OCI-LY7 (cell line): ENCODE measurements at regions not wholly inside any gene's neighbourhood (a gene's known extent, or its start where the extent isn't known, plus 50 kb on each side); places are given as distances from the start of the nearest gene placed in this dataset.

Experiments used
- BruUV-seq: library from RNA; stranded (reverse); fragments of 400-500 nt; replicated peaks from 2 replicates; lab custom pipeline; 2021; lab: Mats Ljungman, UMichigan
- CTCF ChIA-PET: fragments of 300-600 bp; sonication (Branson Sonifier 250); formaldehyde crosslinking; loops from one replicate; lab custom pipeline; 2022; ENCODE audit warnings: antibody characterized with exemption; ENCODE audit not compliant: unreplicated experiment; lab: Charles Lee
- POLR2A ChIA-PET: fragments of 300-600 bp; sonication (Branson Sonifier 250); formaldehyde crosslinking; loops from one replicate; lab custom pipeline; 2022; ENCODE audit warnings: antibody characterized with exemption; lab: Charles Lee
- DNase-seq: peaks from one replicate; pipeline ENCODE4 v3.0.0-alpha.2; 2015; ENCODE audit warnings: low spot score
- H2AFZ ChIP-seq: fragments of 200-600 bp; sonication (generic), shearing (Covaris generic); 2 replicates; pipeline ENCODE4 v1.6.1; 2014; ENCODE audit warnings: mild to moderate bottlenecking, antibody characterized with exemption, low read length, moderate library complexity
- H3K27ac ChIP-seq: fragments of 200-600 bp; sonication (generic); 2 replicates; pipeline ENCODE4 v1.5.1; 2014; ENCODE audit warnings: mixed run types, low read depth, mild to moderate bottlenecking, moderate library complexity, low read length, inconsistent platforms; ENCODE audit not compliant: poor library complexity, severe bottlenecking
- H3K36me3 ChIP-seq: fragments of 200-600 bp; sonication (generic); 2 replicates; pipeline ENCODE4 v1.6.1; 2014; ENCODE audit warnings: mild to moderate bottlenecking, antibody characterized with exemption, low read length, moderate library complexity, mixed read lengths; ENCODE audit not compliant: insufficient read depth
- H3K4me1 ChIP-seq: fragments of 200-600 bp; sonication (generic); 2 replicates; pipeline ENCODE4 v1.5.1; 2014; ENCODE audit warnings: mild to moderate bottlenecking, low read length; ENCODE audit not compliant: insufficient read depth, poor library complexity, severe bottlenecking
- H3K4me2 ChIP-seq: fragments of 200-600 bp; sonication (generic); 2 replicates; pipeline ENCODE4 v1.6.1; 2014; ENCODE audit warnings: mild to moderate bottlenecking, low read length
- H3K4me3 ChIP-seq: fragments of 200-600 bp; sonication (generic); 2 replicates; pipeline ENCODE4 v1.5.1; 2014; ENCODE audit warnings: mild to moderate bottlenecking, low read depth, low read length; ENCODE audit not compliant: poor library complexity, severe bottlenecking
- H3K79me2 ChIP-seq: fragments of 200-600 bp; sonication (generic); 2 replicates; pipeline ENCODE4 v1.6.1; 2016; ENCODE audit warnings: low read depth, mild to moderate bottlenecking, low read length, moderate library complexity, mixed read lengths; ENCODE audit not compliant: insufficient read depth
- H3K9me2 ChIP-seq: fragments of 200-600 bp; sonication (generic); 2 replicates; pipeline ENCODE4 v1.6.1; 2016; ENCODE audit warnings: mild to moderate bottlenecking, low read length, mixed read lengths; ENCODE audit not compliant: insufficient read depth
- H3K9me3 ChIP-seq: fragments of 200-600 bp; sonication (generic); 2 replicates; pipeline ENCODE4 v1.6.1; 2014; ENCODE audit warnings: mild to moderate bottlenecking, mixed run types, low read length, mixed read lengths
- H4K20me1 ChIP-seq: fragments of 200-600 bp; sonication (generic); 2 replicates; pipeline ENCODE4 v1.6.1; 2014; ENCODE audit warnings: mild to moderate bottlenecking, antibody characterized with exemption, low read length, moderate library complexity, mixed read lengths; ENCODE audit not compliant: insufficient read depth
- CTCF ChIP-seq: fragments of 200-600 bp; sonication (generic); conservative IDR thresholded peaks from 2 replicates; pipeline ENCODE4 v1.5.1; 2014; ENCODE audit warnings: mild to moderate bottlenecking, antibody characterized with exemption, low read length, moderate library complexity, mixed read lengths
- EZH2phosphoT487 ChIP-seq: fragments of 200-600 bp; sonication (generic); IDR thresholded peaks from 2 replicates; pipeline ENCODE4 v1.6.1; 2018; ENCODE audit warnings: low read depth, borderline replicate concordance, mild to moderate bottlenecking, mixed run types, antibody characterized with exemption, low read length, moderate library complexity, mixed read lengths
- intact Hi-C: fragments of 100-400 bp; cut with micrococcal nuclease; formaldehyde crosslinking; loops from one replicate; pipeline ENCODE4 v1.10.0; 2022; ENCODE audit not compliant: unreplicated experiment

- no peak overlapping the region for H3K4me2 ChIP-seq
- H3K79me2 ChIP-seq, result no peaks in the 10 kb centered on the region
- no peaks in the 10 kb centered on the region for H4K20me1 ChIP-seq
- H3K4me1 ChIP-seq, result no peaks in the 10 kb centered on the region
- BruUV-seq, result no TSS peak
- POLR2A ChIA-PET, result interaction anchor here (0.7 kb wide), 1 partner anchor 479 kb away, joined by 3 read pairs; no protein-coding TSS in a partner anchor
- no peak for DNase-seq
- CTCF ChIA-PET, result no interaction called here
- no peaks in the 10 kb centered on the region for H3K36me3 ChIP-seq
- no peaks in the 10 kb centered on the region for H3K9me2 ChIP-seq
- intact Hi-C loops, result no loop called here
- no peak overlapping the region for H2AFZ ChIP-seq
- peaks cover 4% of the 10 kb centered on the region; the same call in 1 of the 2 replicates for H3K9me3 ChIP-seq
- no peak overlapping the region for H3K27ac ChIP-seq
- TF ChIP-seq EZH2phosphoT487 (no peak), CTCF (no peak)
- no peak overlapping the region for H3K4me3 ChIP-seq
Measured at GRCh38 chr3:120544361-120544760, 51.8 kb upstream of the NDUFB4 start.

GRCh38 chr3:120536642-120537041, 59.5 kb upstream of the NDUFB4 start:
- peaks cover 4% of the 10 kb centered on the region; the same call in 1 of the 2 replicates for H3K9me3 ChIP-seq
- no peak overlapping the region for H3K4me2 ChIP-seq
- ChIA-PET CTCF (no interaction called here), POLR2A (no interaction called here)
- H3K4me3 ChIP-seq, result no peak overlapping the region
- intact Hi-C loops, result no loop called here
- no peak overlapping the region for H2AFZ ChIP-seq
- no peak overlapping the region for H3K27ac ChIP-seq
- H3K79me2 ChIP-seq, result no peaks in the 10 kb centered on the region
- no peaks in the 10 kb centered on the region for H3K9me2 ChIP-seq
- no peaks in the 10 kb centered on the region for H3K4me1 ChIP-seq
- H4K20me1 ChIP-seq, result no peaks in the 10 kb centered on the region
- no peak for DNase-seq
- TF ChIP-seq EZH2phosphoT487 (no peak), CTCF (no peak)
- H3K36me3 ChIP-seq, result no peaks in the 10 kb centered on the region
- BruUV-seq, result no TSS peak

- Histone ChIP-seq H2AFZ (no peak overlapping the region), H3K4me3 (no peak overlapping the region), H3K79me2 (no peaks in the 10 kb centered on the region), H3K4me1 (no peaks in the 10 kb centered on the region), H3K36me3 (no peaks in the 10 kb centered on the region), H3K9me3 (no peaks in the 10 kb centered on the region), H3K9me2 (no peaks in the 10 kb centered on the region), H3K4me2 (no peak overlapping the region), H3K27ac (no peak overlapping the region), H4K20me1 (no peaks in the 10 kb centered on the region)
- no TSS peak for BruUV-seq
- ChIA-PET CTCF (no interaction called here), POLR2A (interaction anchor here (1.0 kb wide), 1 partner anchor 109 kb away, joined by 3 read pairs; no protein-coding TSS in a partner anchor)
- no peak for TF ChIP-seq EZH2phosphoT487
- TF ChIP-seq CTCF, result no peak
- DNase-seq, result no peak
- intact Hi-C loops, result no loop called here
Measured at GRCh38 chr3:120532969-120533368, 63.2 kb upstream of the NDUFB4 start.
